Panc1 (cell line): ENCODE measurements at regions not wholly inside any gene's neighbourhood (a gene's known extent, or its start where the extent isn't known, plus 50 kb on each side); places are given as distances from the start of the nearest gene placed in this dataset.

Experiments
- CTCF ChIP-seq: fragments of 450-650 bp; IDR thresholded peaks from 2 replicates; pipeline ENCODE4 v1.5.1; 2017; ENCODE audit warnings: mild to moderate bottlenecking
- POLR2AphosphoS5 ChIP-seq: IDR thresholded peaks from 2 replicates; pipeline ENCODE4 v1.6.1; 2012; ENCODE audit warnings: mild to moderate bottlenecking, low read depth, low read length, moderate library complexity
- REST ChIP-seq, 2 experiments: IDR thresholded peaks; 2 replicates each; pipeline ENCODE4 v1.6.1; 2011 to 2012; ENCODE audit warnings: low read depth in 2 of 2, control low read depth in 1 of 2, low read length in 1 of 2, mild to moderate bottlenecking in 1 of 2, moderate library complexity in 1 of 2; ENCODE audit not compliant: insufficient read depth in 1 of 2
- SIN3A ChIP-seq: IDR thresholded peaks from 2 replicates; pipeline ENCODE4 v1.6.1; 2012; ENCODE audit warnings: low read depth, mild to moderate bottlenecking, low read length, moderate library complexity, borderline replicate concordance; ENCODE audit not compliant: insufficient read depth
- TCF7L2 ChIP-seq: IDR thresholded peaks from 2 replicates; pipeline ENCODE4 v1.6.1; 2011; ENCODE audit warnings: mild to moderate bottlenecking, low read depth, low read length, inconsistent platforms

GRCh38 chr10:9126728-9127127 is 1072.2 kb downstream of the GATA3 start:
- TF ChIP-seq POLR2AphosphoS5 (no peak), CTCF (no peak), REST (IDR thresholded peaks at IDR 0.05; ENCODE audit: insufficient read depth in 1 of 2, low read depth in 2 of 2, low read length in 1 of 2) (no peak), TCF7L2 (no peak), SIN3A (no peak)
